Cardiac fibroblast (primary cell): ENCODE measurements at regions not wholly inside any gene's neighbourhood (a gene's known extent, or its start where the extent isn't known, plus 50 kb on each side); places are given as distances from the start of the nearest gene placed in this dataset.
"Not testable (repeated sequence)": the region's sequence is repeated elsewhere in the genome, so short reads cannot be mapped to it uniquely, and the experiment has no call there.

Experiments used
- DNase-seq, 2 donors: peaks; one replicate each; pipeline versions ENCODE4 v3.0.0 to v3.0.0-alpha.2; 2010; ENCODE audit warnings: low read depth in 2 of 2
- H3K4me3 ChIP-seq, 2 donors: replicated peaks in 1 of 2; 1 replicate in 1 of 2; 2 replicates in 1 of 2; pipeline ENCODE4 v1.5.1; 2011; ENCODE audit warnings: low read depth in 2 of 2, low read length in 2 of 2, mild to moderate bottlenecking in 2 of 2, moderate library complexity in 1 of 2
- TF ChIP-seq, protein P1 (sequence below): IDR thresholded peaks from one replicate; pipeline ENCODE4 v1.5.1; 2011; ENCODE audit warnings: low read depth, mild to moderate bottlenecking, low read length, inconsistent platforms

DNA sequence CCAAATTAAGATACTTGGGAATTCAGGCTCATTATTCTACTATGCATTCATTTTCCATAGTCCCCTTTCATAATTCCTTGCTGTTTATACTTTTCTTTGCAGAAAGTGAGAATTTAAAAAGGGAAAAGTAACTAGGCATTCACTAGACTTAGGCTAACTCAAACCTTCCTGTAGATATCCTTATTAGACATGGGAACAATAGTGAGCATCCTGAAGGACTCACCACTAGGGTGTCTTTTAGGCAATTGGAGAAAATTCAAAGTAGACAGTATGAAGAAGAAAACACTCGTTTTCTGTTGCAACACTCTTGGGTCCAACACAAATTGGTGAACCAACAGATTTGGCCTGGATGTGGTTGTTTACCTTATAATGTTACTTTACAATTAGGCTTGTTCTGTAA, 213.2 kb upstream of the GRIN3A start:
- TF ChIP-seq, protein P1, sequence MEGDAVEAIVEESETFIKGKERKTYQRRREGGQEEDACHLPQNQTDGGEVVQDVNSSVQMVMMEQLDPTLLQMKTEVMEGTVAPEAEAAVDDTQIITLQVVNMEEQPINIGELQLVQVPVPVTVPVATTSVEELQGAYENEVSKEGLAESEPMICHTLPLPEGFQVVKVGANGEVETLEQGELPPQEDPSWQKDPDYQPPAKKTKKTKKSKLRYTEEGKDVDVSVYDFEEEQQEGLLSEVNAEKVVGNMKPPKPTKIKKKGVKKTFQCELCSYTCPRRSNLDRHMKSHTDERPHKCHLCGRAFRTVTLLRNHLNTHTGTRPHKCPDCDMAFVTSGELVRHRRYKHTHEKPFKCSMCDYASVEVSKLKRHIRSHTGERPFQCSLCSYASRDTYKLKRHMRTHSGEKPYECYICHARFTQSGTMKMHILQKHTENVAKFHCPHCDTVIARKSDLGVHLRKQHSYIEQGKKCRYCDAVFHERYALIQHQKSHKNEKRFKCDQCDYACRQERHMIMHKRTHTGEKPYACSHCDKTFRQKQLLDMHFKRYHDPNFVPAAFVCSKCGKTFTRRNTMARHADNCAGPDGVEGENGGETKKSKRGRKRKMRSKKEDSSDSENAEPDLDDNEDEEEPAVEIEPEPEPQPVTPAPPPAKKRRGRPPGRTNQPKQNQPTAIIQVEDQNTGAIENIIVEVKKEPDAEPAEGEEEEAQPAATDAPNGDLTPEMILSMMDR: no peak
- no peak overlapping the region for H3K4me3 ChIP-seq
- no peak for DNase-seq

DNA sequence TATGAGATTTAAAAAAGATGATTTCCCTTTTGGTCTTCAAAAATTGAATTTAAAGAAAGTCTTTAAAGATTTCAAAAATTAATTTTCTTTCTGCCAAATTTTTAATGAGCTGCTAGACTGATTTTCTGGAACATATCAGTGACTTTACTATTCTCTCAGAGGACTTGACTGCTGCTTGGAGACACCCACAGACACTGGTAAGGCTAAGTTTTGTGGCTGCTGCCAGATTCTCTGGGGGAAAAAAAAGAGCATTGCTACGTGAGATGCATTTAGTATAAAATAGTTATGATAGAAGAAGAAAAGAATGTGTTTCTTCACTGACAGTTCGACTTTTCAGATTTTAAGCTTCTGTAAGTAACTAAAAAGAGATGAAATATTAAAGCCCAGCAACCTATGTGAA, 193.3 kb upstream of the GRIN3A start:
- H3K4me3 ChIP-seq: no peak overlapping the region
- no peak for DNase-seq
- TF ChIP-seq, protein P1: no peak

DNA sequence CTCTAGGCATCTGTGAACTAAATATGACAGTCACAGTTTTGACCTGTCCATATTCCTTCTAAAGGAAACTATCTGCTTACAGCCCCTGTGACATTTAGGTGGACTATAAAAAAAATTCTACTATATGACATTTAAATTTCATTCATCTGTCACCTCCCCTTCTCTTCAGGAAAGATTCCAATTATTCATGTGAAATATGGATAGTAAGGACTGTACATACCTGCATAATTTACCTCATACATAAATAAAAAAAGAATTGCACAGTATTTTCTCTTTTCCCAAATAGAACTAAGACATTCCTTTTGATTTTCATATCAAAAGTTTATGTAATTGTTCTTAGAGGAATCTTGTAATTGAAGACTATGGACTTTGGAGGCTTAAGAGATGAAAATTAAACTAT, 192.3 kb upstream of the GRIN3A start:
- TF ChIP-seq, protein P1: no peak
- no peak overlapping the region for H3K4me3 ChIP-seq
- DNase-seq: no peak

DNA sequence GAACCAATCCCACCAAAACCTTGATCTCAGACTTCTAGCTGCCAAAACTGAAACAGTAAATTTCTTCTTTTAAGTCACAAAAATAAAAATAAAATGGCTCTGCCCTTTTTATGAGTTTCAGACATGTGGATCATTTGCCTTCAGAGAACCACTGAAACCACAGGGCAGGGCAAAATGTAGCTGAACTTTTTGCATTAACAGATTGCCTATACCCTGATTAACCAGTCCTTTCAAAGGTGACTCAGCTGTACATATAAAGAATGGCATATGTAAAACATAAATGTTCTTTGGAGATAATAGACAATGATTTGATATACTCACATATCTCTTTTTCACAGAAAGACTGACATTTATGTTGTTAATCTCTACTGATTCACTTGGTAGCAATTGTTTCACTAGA, 187.1 kb upstream of the GRIN3A start:
- no peak for DNase-seq
- H3K4me3 ChIP-seq: no peak overlapping the region
- TF ChIP-seq, protein P1: no peak

DNA sequence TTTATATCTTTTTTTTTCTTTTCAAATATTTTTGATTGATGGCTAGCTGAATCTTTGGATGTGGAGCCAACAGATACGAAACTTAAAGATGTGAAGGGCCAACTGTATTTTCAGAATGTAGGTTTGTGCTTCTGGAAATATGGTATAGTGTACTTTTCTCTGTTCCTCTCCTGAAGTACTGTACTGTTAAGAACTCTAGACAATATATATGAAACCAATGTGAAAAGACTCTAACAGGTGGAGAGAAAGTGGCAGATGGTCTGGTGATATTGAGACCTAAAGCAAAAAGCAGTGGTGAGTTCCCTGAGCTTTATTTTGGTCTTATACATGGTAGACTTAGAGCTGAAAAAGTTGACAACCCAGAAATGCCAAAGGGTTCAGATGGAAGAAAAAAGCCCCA, 185.0 kb upstream of the GRIN3A start:
- TF ChIP-seq, protein P1: no peak
- DNase-seq: no peak

DNA sequence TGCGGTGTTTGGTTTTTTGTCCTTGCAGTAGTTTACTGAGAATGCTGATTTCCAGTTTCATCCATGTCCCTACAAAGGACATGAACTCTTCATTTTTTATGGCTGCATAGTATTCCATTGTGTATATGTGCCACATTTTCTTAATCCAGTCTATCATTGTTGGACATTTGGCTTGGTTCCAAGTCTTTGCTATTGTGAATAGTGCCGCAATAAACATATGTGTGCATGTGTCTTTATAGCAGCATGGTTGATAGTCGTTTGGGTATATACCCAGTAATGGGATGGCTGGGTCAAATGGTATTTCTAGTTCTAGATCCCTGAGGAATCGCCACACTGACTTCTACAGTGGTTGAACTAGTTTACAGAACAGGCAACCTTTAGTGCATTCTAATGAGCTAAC, 178.5 kb upstream of the GRIN3A start:
- H3K4me3 ChIP-seq, DNase-seq: not testable (repeated sequence)

More for the DNA sequence above, 185.0 kb upstream of the GRIN3A start:
- no peak overlapping the region for H3K4me3 ChIP-seq

DNA sequence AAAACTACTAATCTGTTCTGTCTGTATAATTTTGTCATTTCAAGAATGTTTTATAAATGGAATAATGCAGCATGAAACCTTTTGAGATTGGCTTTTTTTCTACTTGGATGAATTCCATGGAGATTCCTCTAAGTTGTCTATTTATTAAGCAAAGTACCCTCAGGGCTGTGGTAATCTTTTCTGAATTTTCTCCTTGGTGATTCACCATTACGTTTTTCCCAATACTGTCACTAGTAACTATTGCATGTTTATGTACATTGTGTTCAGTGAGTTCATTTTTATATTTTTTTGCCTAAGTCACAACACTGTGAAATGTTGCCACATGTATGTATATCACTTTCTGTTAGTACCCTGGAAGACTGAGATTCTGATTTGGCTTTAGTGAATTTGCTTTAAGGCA, 177.0 kb upstream of the GRIN3A start:
- H3K4me3 ChIP-seq: no peak overlapping the region
- TF ChIP-seq, protein P1: no peak
- DNase-seq: peak in 1 of 2 donors; percentile 5

DNA sequence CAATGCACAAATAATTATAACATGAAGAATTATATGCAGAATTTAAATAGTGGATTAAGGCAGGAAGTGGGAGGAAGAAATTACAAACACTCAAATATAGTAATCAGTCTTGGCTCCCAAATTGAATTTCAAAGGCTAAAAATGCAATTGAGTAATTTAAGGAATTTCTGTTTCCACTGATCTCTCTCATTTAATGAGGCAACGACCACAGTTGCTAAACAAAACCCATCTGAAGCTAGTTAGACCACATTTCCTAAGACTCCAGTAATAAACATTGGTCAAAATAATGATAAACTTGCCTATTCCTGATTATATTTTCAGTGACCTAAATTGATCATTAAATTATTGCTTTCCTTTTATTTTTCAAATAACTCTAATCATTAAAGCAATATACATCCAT, 174.3 kb upstream of the GRIN3A start:
- TF ChIP-seq, protein P1: no peak
- DNase-seq: no peak
- no peak overlapping the region for H3K4me3 ChIP-seq
